Breast epithelium (tissue), 4 donors: ENCODE measurements at regions not wholly inside any gene's neighbourhood (a gene's known extent, or its start where the extent isn't known, plus 50 kb on each side); places are given as distances from the start of the nearest gene placed in this dataset.
"Not testable (repeated sequence)": the region's sequence is repeated elsewhere in the genome, so short reads cannot be mapped to it uniquely, and the experiment has no call there.

Experiments used
- DNase-seq, 2 donors: peaks; one replicate each; pipeline ENCODE4 v3.0.0-alpha.2; 2019; ENCODE audit warnings: low spot score in 2 of 2
- H3K27ac ChIP-seq, 2 donors: fragments of 200-600 bp; sonication (generic) in 1 of 2; one replicate each; pipeline ENCODE4 v1.5.1; 2016 to 2019; ENCODE audit warnings: mild to moderate bottlenecking in 1 of 2
- H3K27me3 ChIP-seq, 2 donors: fragments of 200-600 bp; sonication (generic) in 1 of 2; one replicate each; pipeline versions ENCODE4 v1.5.1 to v1.6.0; 2017 to 2019; ENCODE audit warnings: control low read depth in 1 of 2, mild to moderate bottlenecking in 1 of 2
- H3K36me3 ChIP-seq: fragments of 200-600 bp; one replicate; pipeline ENCODE4 v1.5.1; 2019
- H3K4me1 ChIP-seq, 2 donors: fragments of 200-600 bp; sonication (generic); one replicate each; pipeline ENCODE4 v1.5.1; 2016 to 2019; ENCODE audit warnings: control low read depth in 1 of 2
- H3K4me3 ChIP-seq, 3 donors: fragments of 200-600 bp; sonication (generic); 1 replicate in 2 of 3; 2 replicates in 1 of 3; pipeline ENCODE4 v1.5.1; 2016 to 2019; ENCODE audit warnings: mild to moderate bottlenecking in 3 of 3, moderate library complexity in 2 of 3
- H3K9me3 ChIP-seq, 2 donors: fragments of 200-600 bp; sonication (generic) in 1 of 2; one replicate each; pipeline ENCODE4 v1.5.1; 2016 to 2019; ENCODE audit warnings: control low read depth in 1 of 2
- POLR2A ChIP-seq: fragments of 450-650 bp; IDR thresholded peaks from one replicate; pipeline ENCODE4 v1.6.1; 2016; ENCODE audit warnings: antibody characterized with exemption, mild to moderate bottlenecking, moderate library complexity
- POLR2AphosphoS5 ChIP-seq, 3 donors: sonication (generic); formaldehyde crosslinking; IDR thresholded peaks; one replicate each; pipeline ENCODE4 v1.6.1; 2017; ENCODE audit warnings: antibody characterized with exemption in 3 of 3
- intact Hi-C: fragments of 100-400 bp; cut with DNase I; formaldehyde crosslinking; loops from one replicate; pipeline ENCODE4 v1.15.1; 2023; ENCODE audit warnings: low total_unique reads
- TF ChIP-seq, protein P1 (sequence below), 3 donors: fragments of 450-650 bp; IDR thresholded peaks; one replicate each; pipeline ENCODE4 v1.5.1; 2016 to 2017; ENCODE audit warnings: antibody characterized with exemption in 3 of 3, mild to moderate bottlenecking in 3 of 3, moderate library complexity in 3 of 3

DNA sequence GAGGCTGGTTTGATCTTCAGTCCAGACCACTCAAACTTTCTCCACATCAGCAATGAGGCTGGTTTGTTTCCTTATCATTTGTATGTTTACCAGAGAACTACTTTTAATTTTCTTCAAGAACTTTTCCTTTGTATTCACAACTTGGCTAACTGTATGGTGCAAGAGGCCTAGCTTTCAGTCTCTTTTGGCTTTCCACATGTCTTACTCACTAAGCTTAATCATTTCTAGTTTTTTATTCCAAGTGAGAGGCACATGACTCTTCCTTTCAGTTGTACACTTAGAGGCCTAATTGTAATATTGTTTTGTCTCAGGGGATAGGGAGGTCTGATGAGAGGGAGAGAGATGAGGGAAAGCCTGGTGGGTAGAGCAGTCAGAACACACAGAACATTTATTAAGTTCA is 554.0 kb upstream of the ARRDC3 start:
- no peaks in the 10 kb centered on the region for H3K36me3 ChIP-seq
- no peak overlapping the region for H3K27ac ChIP-seq
- H3K4me3 ChIP-seq = no peak overlapping the region
- no peaks in the 10 kb centered on the region for H3K9me3 ChIP-seq
- H3K27me3 ChIP-seq = no peaks in the 10 kb centered on the region
- TF ChIP-seq, protein P1, sequence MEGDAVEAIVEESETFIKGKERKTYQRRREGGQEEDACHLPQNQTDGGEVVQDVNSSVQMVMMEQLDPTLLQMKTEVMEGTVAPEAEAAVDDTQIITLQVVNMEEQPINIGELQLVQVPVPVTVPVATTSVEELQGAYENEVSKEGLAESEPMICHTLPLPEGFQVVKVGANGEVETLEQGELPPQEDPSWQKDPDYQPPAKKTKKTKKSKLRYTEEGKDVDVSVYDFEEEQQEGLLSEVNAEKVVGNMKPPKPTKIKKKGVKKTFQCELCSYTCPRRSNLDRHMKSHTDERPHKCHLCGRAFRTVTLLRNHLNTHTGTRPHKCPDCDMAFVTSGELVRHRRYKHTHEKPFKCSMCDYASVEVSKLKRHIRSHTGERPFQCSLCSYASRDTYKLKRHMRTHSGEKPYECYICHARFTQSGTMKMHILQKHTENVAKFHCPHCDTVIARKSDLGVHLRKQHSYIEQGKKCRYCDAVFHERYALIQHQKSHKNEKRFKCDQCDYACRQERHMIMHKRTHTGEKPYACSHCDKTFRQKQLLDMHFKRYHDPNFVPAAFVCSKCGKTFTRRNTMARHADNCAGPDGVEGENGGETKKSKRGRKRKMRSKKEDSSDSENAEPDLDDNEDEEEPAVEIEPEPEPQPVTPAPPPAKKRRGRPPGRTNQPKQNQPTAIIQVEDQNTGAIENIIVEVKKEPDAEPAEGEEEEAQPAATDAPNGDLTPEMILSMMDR (IDR thresholded peaks at IDR 0.05) = no peak
- TF ChIP-seq POLR2AphosphoS5 (IDR thresholded peaks at IDR 0.05) (no peak), POLR2A (no peak)
- intact Hi-C loops = no loop called here
- no peak for DNase-seq
- H3K4me1 ChIP-seq = no peaks in the 10 kb centered on the region

DNA sequence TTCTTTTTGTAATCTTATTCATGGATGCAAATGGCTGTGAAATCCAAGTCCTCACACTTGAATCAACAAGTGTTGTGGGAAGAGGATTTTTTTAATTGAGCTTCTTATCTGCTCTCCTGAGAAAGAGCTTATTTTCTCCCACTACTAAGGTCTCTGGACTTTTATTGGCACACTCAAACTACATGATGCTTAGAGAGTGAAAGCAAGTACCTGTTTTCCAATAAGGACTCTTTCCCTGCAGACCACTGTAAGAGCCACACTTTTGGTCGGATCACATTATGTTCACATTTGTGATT is 546.4 kb upstream of the ARRDC3 start:
- TF ChIP-seq POLR2AphosphoS5 (IDR thresholded peaks at IDR 0.05) (no peak), POLR2A (no peak)
- TF ChIP-seq, protein P1 (IDR thresholded peaks at IDR 0.05) = peak in 1 of 3 donors; percentile 4
- Histone ChIP-seq H3K4me3 (no peak overlapping the region), H3K4me1 (no peaks in the 10 kb centered on the region), H3K36me3 (no peaks in the 10 kb centered on the region), H3K9me3 (no peaks in the 10 kb centered on the region), H3K27me3 (no peaks in the 10 kb centered on the region), H3K27ac (no peak overlapping the region)
- DNase-seq = no peak
- intact Hi-C loops = no loop called here

DNA sequence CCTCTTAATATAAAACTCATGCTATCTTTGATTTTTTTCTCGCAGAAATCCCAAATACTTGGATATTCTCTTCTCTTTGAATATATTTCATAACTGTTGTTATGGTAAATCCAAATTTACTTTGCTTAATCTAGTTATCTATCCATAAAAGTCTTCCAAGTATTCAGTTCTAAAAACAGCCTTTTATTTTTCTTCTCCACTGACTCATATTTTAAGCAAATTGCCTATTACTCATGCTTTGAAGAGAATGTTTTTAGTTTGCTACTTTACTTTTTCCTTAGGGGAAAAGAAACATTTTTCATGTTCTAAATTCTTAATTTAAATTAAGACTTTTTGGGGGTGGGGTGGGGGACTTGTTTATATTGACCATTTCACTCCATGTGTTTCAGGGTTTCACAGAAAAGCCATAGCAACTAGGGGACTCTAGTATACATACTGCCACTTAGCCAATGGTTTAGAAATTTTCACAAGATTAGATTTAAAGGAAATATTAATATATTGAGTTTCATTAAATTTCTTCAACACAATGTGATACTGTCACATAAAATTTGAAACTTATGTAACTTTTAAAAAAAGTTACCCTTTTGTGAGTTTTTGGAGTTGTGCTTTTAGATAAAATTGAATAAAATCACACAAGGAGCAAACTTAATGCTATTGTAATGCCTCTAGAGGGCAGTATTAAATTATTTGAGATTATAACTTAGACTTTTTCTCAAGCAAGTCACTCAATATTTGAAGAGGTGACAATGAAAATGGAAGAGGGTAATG is 545.8 kb upstream of the ARRDC3 start:
- no peaks in the 10 kb centered on the region for H3K9me3 ChIP-seq
- TF ChIP-seq POLR2A = no peak
- no peak for TF ChIP-seq POLR2AphosphoS5 (IDR thresholded peaks at IDR 0.05)
- TF ChIP-seq, protein P1 (IDR thresholded peaks at IDR 0.05) = peak in 1 of 3 donors; percentile 27
- H3K36me3 ChIP-seq = no peaks in the 10 kb centered on the region
- H3K4me1 ChIP-seq = no peaks in the 10 kb centered on the region
- no peak overlapping the region for H3K4me3 ChIP-seq
- no peak for DNase-seq
- no peak overlapping the region for H3K27ac ChIP-seq
- intact Hi-C loops = no loop called here
- no peaks in the 10 kb centered on the region for H3K27me3 ChIP-seq

GRCh38 chr5:91927439-91927838 is 544.3 kb upstream of the ARRDC3 start:
- DNase-seq = no peak
- no peaks in the 10 kb centered on the region for H3K4me1 ChIP-seq
- H3K27ac ChIP-seq = no peak overlapping the region
- no peaks in the 10 kb centered on the region for H3K36me3 ChIP-seq
- no peaks in the 10 kb centered on the region for H3K27me3 ChIP-seq
- H3K9me3 ChIP-seq = no peaks in the 10 kb centered on the region
- intact Hi-C loops = no loop called here
- no peak overlapping the region for H3K4me3 ChIP-seq
- TF ChIP-seq, protein P1 (IDR thresholded peaks at IDR 0.05) = no peak
- TF ChIP-seq POLR2AphosphoS5 (IDR thresholded peaks at IDR 0.05) = no peak
- no peak for TF ChIP-seq POLR2A

- H3K27ac ChIP-seq = no peak overlapping the region
- H3K4me1 ChIP-seq = no peaks in the 10 kb centered on the region
- no peak overlapping the region for H3K4me3 ChIP-seq
- H3K36me3 ChIP-seq = no peaks in the 10 kb centered on the region
- no peak for DNase-seq
- intact Hi-C loops = no loop called here
- no peaks in the 10 kb centered on the region for H3K9me3 ChIP-seq
- no peak for TF ChIP-seq POLR2AphosphoS5 (IDR thresholded peaks at IDR 0.05)
- no peaks in the 10 kb centered on the region for H3K27me3 ChIP-seq
Observed at GRCh38 chr5:91925249-91925648, 542.1 kb upstream of the ARRDC3 start.

GRCh38 chr5:91917037-91917814 is 534.1 kb upstream of the ARRDC3 start:
- DNase-seq, intact Hi-C loops, H3K27me3 ChIP-seq, H3K4me3 ChIP-seq, H3K9me3 ChIP-seq, H3K4me1 ChIP-seq, H3K27ac ChIP-seq, H3K36me3 ChIP-seq: not testable (repeated sequence)
